Mucosa of descending colon (tissue), 3 donors: ENCODE measurements at regions not wholly inside any gene's neighbourhood (a gene's known extent, or its start where the extent isn't known, plus 50 kb on each side); places are given as distances from the start of the nearest gene placed in this dataset.

ENCODE experiments used
- ATAC-seq: fragments of 200-7000 bp; cut with Tn5 transposase; one replicate; pipeline ENCODE4 v1.9.1; 2020; ENCODE audit warnings: mild to moderate bottlenecking, moderate library complexity
- DNase-seq, 3 donors: peaks; one replicate each; pipeline ENCODE4 v3.0.0-alpha.2; 2020
- H3K36me3 ChIP-seq: fragments of 200-600 bp; one replicate; pipeline ENCODE4 v1.8.0; 2021; ENCODE audit warnings: low read depth, mild to moderate bottlenecking
- H3K4me1 ChIP-seq: fragments of 200-600 bp; one replicate; pipeline ENCODE4 v1.8.0; 2021; ENCODE audit warnings: low read depth, mild to moderate bottlenecking
- H3K4me3 ChIP-seq: fragments of 200-600 bp; one replicate; pipeline ENCODE4 v1.8.0; 2021; ENCODE audit warnings: mild to moderate bottlenecking
- H3K9me3 ChIP-seq: fragments of 200-600 bp; one replicate; pipeline ENCODE4 v1.8.0; 2021; ENCODE audit warnings: mild to moderate bottlenecking
- CTCF ChIP-seq: fragments of 200-600 bp; IDR thresholded peaks from one replicate; pipeline ENCODE4 v1.8.0; 2022; ENCODE audit warnings: antibody characterized with exemption, mild to moderate bottlenecking
- intact Hi-C, 2 donors: fragments of 100-400 bp; cut with DNase I in 1 of 2; cut with micrococcal nuclease in 1 of 2; formaldehyde crosslinking; loops; one replicate each; pipeline versions ENCODE4 v1.11.0 to v1.11.1; 2022; cut with DNase I, micrococcal nuclease
- donor health status: DM: no; HTN: no; CAD: no; lungs with moderate emphysema.
- donor health status: DM: no; HTN: no; CAD: no.
- donor health status: DM: no; HTN: yes; CAD: no.

- no peaks in the 10 kb centered on the region for H3K36me3 ChIP-seq
- intact Hi-C loops, result loop anchor here in 1 of 2 donors (5.0 kb wide), 1 partner anchor 268 kb away; no protein-coding TSS in a partner anchor
- DNase-seq, result peak; percentile 67 to 79 (median 72)
- peak; percentile 82 for ATAC-seq
- H3K4me1 ChIP-seq, result no peaks in the 10 kb centered on the region
- TF ChIP-seq CTCF, result peak; percentile 85
- H3K4me3 ChIP-seq, result no peak overlapping the region
- H3K9me3 ChIP-seq, result no peaks in the 10 kb centered on the region
Measured at GRCh38 chr14:100654814-100655740, 67.9 kb upstream of the BEGAIN start.

- Histone ChIP-seq H3K4me1 (no peaks in the 10 kb centered on the region), H3K4me3 (no peak overlapping the region), H3K36me3 (no peaks in the 10 kb centered on the region), H3K9me3 (no peaks in the 10 kb centered on the region)
- ATAC-seq, result no peak
- intact Hi-C loops, result no loop called here
- TF ChIP-seq CTCF, result no peak
- no peak for DNase-seq
Measured at GRCh38 chr14:100655741-100656085, 68.5 kb upstream of the BEGAIN start.

GRCh38 chr14:100656996-100657395 is 69.7 kb upstream of the DLK1 start:
- Histone ChIP-seq H3K36me3 (no peaks in the 10 kb centered on the region), H3K4me3 (no peak overlapping the region), H3K4me1 (no peaks in the 10 kb centered on the region), H3K9me3 (no peaks in the 10 kb centered on the region)
- ATAC-seq (no peak), DNase-seq (no peak)
- TF ChIP-seq CTCF, result no peak
- intact Hi-C loops, result no loop called here

- no peak for DNase-seq
- H3K9me3 ChIP-seq, result no peaks in the 10 kb centered on the region
- no peaks in the 10 kb centered on the region for H3K36me3 ChIP-seq
- no peak for ATAC-seq
- intact Hi-C loops, result no loop called here
- H3K4me1 ChIP-seq, result no peaks in the 10 kb centered on the region
- H3K4me3 ChIP-seq, result no peak overlapping the region
- TF ChIP-seq CTCF, result no peak
Measured at GRCh38 chr14:100657780-100658179, 68.9 kb upstream of the DLK1 start.

GRCh38 chr14:100658181-100658886 is 68.4 kb upstream of the DLK1 start:
- peak in 1 of 3 donors; percentile 60 for DNase-seq
- intact Hi-C loops, result no loop called here
- peak; percentile 55 for ATAC-seq
- H3K9me3 ChIP-seq, result no peaks in the 10 kb centered on the region
- no peak for TF ChIP-seq CTCF
- H3K4me1 ChIP-seq, result no peaks in the 10 kb centered on the region
- H3K4me3 ChIP-seq, result no peak overlapping the region
- no peaks in the 10 kb centered on the region for H3K36me3 ChIP-seq
